ENCODE measurements at regions not wholly inside any gene's neighbourhood (a gene's known extent, or its start where the extent isn't known, plus 50 kb on each side); places are given as distances from the start of the nearest gene placed in this dataset.

GRCh38 chr22:44407171-44407986, 90.7 kb downstream of the RTL6 start:
- no peak overlapping the region for H3K4me3 ChIP-seq (ENCODE audit: low read depth, low read length)
- DNase-seq (ENCODE audit: low read depth) = no peak
- ChIA-PET POLR2A (no interaction called here), CTCF (no interaction called here)
- H3K27me3 ChIP-seq (ENCODE audit: control insufficient read depth, insufficient read depth, low read length) = no peaks in the 10 kb centered on the region; the same call in none of the 2 replicates
- no peak for TF ChIP-seq CTCF (IDR thresholded peaks at IDR 0.05; ENCODE audit: insufficient read depth, low read depth, low read length)
- H3K36me3 ChIP-seq (ENCODE audit: control insufficient read depth, insufficient read depth, low read length) = no peaks in the 10 kb centered on the region

GRCh38 chr22:44406341-44407170, 91.5 kb downstream of the RTL6 start:
- Histone ChIP-seq H3K36me3 (ENCODE audit: control insufficient read depth, insufficient read depth, low read length) (no peaks in the 10 kb centered on the region), H3K4me3 (ENCODE audit: low read depth, low read length) (no peak overlapping the region), H3K27me3 (ENCODE audit: control insufficient read depth, insufficient read depth, low read length) (no peaks in the 10 kb centered on the region; the same call in none of the 2 replicates)
- no peak for DNase-seq (ENCODE audit: low read depth)
- POLR2A ChIA-PET = no interaction called here
- CTCF ChIA-PET = no interaction called here
- TF ChIP-seq CTCF (IDR thresholded peaks at IDR 0.05; ENCODE audit: insufficient read depth, low read depth, low read length) = no peak

GRCh38 chr22:44405661-44406060, 92.4 kb downstream of the RTL6 start:
- no peaks in the 10 kb centered on the region for H3K36me3 ChIP-seq (ENCODE audit: control insufficient read depth, insufficient read depth, low read length)
- ChIA-PET CTCF (no interaction called here), POLR2A (no interaction called here)
- no peak for DNase-seq (ENCODE audit: low read depth)
- no peak overlapping the region for H3K4me3 ChIP-seq (ENCODE audit: low read depth, low read length)
- no peaks in the 10 kb centered on the region; the same call in 1 of the 2 replicates for H3K27me3 ChIP-seq (ENCODE audit: control insufficient read depth, insufficient read depth, low read length)
- no peak for TF ChIP-seq CTCF (IDR thresholded peaks at IDR 0.05; ENCODE audit: insufficient read depth, low read depth, low read length)

GRCh38 chr22:44404341-44405020, 91.7 kb upstream of the SHISAL1 start:
- no peak overlapping the region for H3K4me3 ChIP-seq (ENCODE audit: low read depth, low read length)
- POLR2A ChIA-PET = no interaction called here
- TF ChIP-seq CTCF (IDR thresholded peaks at IDR 0.05; ENCODE audit: insufficient read depth, low read depth, low read length) = no peak
- H3K27me3 ChIP-seq (ENCODE audit: control insufficient read depth, insufficient read depth, low read length) = peaks cover 1% of the 10 kb centered on the region; the same call in 1 of the 2 replicates
- CTCF ChIA-PET = no interaction called here
- no peak for DNase-seq (ENCODE audit: low read depth)
- no peaks in the 10 kb centered on the region for H3K36me3 ChIP-seq (ENCODE audit: control insufficient read depth, insufficient read depth, low read length)

Measured in BJ (cell line).